ENCODE measurements at regions not wholly inside any gene's neighbourhood (a gene's known extent, or its start where the extent isn't known, plus 50 kb on each side); places are given as distances from the start of the nearest gene placed in this dataset.

DNA sequence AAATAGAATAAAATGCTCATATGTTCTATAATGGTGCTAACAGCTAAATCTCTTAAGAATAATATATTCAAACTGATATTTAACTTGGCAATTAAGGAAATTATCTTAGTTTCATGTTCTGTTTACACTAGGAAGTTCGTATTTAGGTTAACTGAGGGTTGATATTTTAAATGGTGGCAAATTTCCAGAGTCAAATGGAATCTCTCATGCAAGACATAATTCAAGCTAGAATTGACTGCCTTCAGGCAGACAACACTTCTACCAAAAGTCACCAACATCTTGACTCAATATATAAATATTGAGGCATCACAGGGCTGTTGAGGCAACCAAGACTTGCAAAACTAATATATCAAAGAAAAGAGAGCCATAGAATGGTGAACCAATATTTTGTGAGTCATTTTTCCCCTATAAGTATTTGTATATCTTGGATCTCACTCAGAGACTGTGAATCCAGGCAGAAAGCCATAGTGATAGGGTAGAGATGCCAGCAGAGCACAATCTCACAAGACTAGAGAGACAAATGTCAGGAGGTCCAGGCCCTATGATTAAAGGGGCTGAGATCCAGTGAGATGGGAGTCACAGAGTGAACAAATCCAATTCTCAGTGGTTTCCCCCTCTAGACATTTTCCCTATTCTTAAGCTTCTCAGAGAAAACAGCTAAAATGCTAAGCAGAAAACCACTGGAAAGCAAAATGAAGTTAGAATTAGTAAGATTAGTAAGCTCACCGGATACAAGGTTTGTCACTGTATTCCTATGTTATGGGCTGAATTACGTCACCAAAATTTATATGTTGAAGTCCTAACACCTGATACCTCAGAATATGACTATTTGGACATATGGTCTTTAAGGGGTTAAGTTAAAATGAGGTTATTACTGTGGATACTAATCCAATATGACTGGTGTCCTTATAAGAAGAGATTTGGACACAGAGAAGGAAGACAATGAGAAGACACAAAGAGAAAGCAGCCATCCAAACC is 358.2 kb upstream of the UBE2E3 start:
- TF ChIP-seq, protein P1, sequence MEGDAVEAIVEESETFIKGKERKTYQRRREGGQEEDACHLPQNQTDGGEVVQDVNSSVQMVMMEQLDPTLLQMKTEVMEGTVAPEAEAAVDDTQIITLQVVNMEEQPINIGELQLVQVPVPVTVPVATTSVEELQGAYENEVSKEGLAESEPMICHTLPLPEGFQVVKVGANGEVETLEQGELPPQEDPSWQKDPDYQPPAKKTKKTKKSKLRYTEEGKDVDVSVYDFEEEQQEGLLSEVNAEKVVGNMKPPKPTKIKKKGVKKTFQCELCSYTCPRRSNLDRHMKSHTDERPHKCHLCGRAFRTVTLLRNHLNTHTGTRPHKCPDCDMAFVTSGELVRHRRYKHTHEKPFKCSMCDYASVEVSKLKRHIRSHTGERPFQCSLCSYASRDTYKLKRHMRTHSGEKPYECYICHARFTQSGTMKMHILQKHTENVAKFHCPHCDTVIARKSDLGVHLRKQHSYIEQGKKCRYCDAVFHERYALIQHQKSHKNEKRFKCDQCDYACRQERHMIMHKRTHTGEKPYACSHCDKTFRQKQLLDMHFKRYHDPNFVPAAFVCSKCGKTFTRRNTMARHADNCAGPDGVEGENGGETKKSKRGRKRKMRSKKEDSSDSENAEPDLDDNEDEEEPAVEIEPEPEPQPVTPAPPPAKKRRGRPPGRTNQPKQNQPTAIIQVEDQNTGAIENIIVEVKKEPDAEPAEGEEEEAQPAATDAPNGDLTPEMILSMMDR (IDR thresholded peaks at IDR 0.05; ENCODE audit: low read length), result no peak
- TF ChIP-seq EZH2phosphoT487 (IDR thresholded peaks at IDR 0.05; ENCODE audit: low read length), result no peak
